PC-9 (cell line): ENCODE measurements at regions not wholly inside any gene's neighbourhood (a gene's known extent, or its start where the extent isn't known, plus 50 kb on each side); places are given as distances from the start of the nearest gene placed in this dataset.

Source experiments
- EZH2 ChIP-seq: fragments of 200-600 bp; sonication (generic); IDR thresholded peaks from 2 replicates; pipeline ENCODE4 v1.8.0; 2017; ENCODE audit warnings: antibody characterized with exemption, low read depth
- TF ChIP-seq, protein P1 (sequence below): fragments of 200-600 bp; sonication (generic); conservative IDR thresholded peaks from 2 replicates; pipeline ENCODE4 v1.6.1; 2017; ENCODE audit warnings: mixed run types, antibody characterized with exemption, mild to moderate bottlenecking, moderate library complexity

DNA sequence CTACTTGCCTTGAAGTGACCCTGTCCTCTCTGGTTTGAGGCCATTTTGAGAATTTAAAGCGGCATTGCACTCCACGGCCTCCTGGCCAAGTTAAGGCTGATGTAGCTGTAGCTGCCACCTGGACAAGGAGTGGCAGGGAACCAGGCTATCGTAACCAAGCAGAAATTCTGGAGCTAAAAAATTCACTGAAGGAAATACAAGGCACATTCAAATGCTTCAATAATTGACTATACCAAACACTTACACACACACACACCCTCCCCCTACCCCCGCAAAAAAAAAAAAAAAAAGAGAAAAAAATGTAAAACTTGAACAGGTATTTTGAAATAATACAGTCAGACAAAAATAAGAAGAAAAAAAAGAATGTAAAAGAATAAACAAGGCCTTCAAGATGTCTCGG is 409.0 kb upstream of the SEMA3A start:
- TF ChIP-seq, protein P1, sequence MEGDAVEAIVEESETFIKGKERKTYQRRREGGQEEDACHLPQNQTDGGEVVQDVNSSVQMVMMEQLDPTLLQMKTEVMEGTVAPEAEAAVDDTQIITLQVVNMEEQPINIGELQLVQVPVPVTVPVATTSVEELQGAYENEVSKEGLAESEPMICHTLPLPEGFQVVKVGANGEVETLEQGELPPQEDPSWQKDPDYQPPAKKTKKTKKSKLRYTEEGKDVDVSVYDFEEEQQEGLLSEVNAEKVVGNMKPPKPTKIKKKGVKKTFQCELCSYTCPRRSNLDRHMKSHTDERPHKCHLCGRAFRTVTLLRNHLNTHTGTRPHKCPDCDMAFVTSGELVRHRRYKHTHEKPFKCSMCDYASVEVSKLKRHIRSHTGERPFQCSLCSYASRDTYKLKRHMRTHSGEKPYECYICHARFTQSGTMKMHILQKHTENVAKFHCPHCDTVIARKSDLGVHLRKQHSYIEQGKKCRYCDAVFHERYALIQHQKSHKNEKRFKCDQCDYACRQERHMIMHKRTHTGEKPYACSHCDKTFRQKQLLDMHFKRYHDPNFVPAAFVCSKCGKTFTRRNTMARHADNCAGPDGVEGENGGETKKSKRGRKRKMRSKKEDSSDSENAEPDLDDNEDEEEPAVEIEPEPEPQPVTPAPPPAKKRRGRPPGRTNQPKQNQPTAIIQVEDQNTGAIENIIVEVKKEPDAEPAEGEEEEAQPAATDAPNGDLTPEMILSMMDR, result no peak
- TF ChIP-seq EZH2, result no peak
